ENCODE measurements at regions not wholly inside any gene's neighbourhood (a gene's known extent, or its start where the extent isn't known, plus 50 kb on each side); places are given as distances from the start of the nearest gene placed in this dataset.

DNA sequence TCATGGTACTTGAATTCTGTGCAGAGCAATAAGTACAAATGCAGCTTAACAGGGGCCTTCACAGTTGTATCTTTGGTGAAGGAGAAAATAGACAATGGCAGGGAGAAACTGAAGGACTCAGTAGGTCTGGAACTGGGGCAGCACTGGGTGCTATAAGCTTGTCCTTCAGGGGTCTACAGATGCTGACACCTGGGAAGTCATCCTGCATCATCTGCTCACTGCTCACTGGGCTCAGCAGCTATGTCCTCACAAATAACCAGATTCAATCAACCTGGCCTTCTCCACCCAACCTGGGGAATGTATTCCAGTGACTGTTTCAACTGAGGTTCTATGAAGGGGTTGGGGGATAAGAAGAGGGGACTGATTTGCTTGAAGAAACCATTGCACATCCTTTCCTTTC is 117.0 kb downstream of the ZNF280B start:
- no peak for DNase-seq (ENCODE audit: low read depth in 4 of 4, low spot score in 3 of 4)

DNA sequence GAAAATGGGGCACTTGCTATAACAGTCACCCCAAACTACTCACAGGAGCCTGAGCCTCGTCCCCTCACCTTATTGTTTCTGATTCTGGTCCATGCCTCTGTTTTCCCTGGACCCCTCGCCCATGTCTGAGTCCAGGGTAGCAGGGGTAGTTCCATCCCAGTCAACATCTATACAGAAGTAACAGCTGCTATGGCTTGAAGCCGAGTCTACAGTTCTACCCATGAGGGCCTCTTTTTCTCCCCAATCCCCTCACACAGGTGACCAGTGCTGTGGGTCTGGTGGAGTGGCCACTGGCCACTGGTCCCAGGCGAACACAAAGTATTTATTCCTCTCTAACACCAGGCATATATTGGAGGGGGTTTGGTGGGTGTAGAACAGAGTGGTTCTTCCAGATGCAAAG is 116.4 kb downstream of the ZNF280B start:
- DNase-seq (ENCODE audit: low read depth in 4 of 4, low spot score in 3 of 4): no peak

DNA sequence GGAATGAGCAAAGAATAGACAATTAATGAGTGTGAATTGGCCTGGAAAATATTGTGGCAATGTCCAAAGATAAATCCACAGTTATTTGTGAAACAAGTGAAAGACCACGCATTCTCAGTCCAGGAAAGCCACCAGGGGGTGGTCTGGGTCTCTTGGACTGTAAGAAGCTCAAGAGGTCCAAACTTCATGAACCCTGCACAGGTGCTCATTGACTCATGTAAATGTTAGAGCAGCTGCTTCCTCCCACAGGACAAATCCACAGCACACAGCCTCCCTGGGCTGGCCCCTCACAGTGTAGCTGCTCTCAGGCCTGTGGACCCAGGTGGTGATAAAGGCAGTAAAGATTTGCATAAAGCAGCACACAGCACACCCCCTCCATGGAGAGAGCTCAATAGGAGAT is 114.0 kb downstream of the ZNF280B start:
- DNase-seq (ENCODE audit: low read depth in 4 of 4, low spot score in 3 of 4): no peak

DNA sequence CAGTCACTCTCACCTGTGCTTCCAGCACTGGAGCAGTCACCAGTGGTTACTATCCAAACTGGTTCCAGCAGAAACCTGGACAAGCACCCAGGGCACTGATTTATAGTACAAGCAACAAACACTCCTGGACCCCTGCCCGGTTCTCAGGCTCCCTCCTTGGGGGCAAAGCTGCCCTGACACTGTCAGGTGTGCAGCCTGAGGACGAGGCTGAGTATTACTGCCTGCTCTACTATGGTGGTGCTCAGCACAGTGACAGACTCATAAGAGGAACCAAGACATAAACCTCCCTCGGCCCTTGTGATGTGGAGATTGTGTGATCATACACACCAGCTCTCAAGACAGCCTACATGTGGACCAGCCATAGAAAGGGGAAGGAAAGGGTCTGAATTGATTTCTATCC is 113.3 kb downstream of the ZNF280B start:
- no peak for DNase-seq (ENCODE audit: low read depth in 4 of 4, low spot score in 3 of 4)

DNA sequence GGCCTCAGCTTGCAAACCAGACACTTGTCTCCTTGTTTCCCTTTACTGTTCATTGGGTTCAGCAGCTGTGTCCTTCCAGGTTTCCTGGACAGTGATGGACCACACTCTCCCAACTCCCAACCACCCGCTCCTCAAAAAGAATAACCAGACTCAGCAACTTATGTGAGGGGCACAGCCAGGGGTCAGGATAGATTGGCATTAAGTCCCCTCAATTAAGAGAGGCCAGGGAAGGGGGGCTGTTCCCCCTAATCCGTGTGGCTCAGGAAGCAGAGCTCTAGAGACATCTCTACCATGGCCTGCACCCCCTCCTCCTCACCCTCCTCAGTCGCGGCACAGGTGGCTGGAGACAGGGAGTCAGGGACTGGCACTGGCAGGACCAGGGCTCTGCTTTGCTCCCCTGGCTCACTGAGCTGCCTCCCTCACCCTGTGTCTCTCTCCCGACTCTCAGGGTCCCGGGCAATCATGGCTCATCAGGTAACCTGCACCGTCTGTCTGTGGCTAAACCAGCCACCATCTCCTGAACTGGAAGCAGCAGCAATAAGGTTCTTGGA is 111.7 kb downstream of the ZNF280B start:
- no peak for DNase-seq (ENCODE audit: low read depth in 4 of 4, low spot score in 3 of 4)

DNA sequence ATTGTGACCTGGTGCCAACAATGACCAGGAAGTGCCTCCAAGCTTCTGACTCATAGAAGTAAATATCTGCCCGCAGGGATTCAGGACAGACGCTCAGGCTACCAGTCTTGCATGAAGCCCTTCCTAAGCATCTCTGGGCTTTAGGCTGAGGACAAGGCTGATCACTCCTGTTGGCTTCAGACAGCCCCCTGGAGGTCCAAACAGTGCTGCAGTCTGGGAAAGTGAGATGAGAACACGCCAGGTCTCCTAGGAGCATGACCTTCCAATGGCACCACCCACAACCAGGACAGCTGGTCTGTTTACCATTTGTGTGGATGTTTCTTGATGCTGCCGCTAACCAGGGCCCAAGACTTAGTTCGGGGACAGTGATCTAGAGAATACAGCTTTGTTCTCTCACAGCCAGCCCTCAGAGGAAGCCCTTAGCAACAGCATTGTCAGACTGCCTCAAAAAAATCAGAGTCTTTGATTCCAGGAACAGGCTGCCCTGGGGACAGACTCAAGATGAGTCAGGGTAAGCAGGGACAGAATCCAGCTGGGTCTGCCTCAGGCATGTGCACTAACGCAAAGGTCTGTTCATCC is 111.2 kb downstream of the ZNF280B start:
- DNase-seq (ENCODE audit: low read depth in 4 of 4, low spot score in 3 of 4): no peak

DNA sequence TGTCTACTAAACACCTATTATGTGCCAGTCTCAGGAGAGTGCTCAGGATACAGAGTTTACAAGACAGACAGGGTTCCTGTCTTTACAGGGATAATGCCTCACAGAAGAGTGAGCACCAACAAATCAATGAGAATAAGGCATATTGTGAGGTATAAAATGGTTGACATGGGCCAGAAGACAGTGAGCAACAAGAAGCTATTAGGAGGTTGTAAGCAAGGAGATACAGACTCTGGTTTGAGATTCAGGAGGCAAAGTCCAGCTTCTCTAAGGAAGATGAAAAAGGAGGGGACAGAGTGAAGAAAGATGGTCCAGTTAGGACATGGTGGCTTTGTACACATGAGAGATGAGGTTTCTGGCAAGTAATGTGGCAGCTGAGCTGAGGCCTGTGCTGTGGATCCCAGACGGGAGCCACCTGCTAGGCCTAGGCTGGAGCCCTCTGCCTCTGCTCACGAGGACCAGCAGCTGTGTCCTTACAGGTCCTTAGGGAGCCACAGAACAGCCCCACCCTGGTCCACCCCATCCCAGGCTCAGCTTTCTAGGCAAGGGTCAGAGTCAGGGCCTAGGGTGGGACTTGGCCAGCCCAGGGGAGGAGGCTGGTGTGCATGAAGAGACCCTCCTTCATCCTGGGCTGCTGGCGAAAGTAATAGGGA is 110.5 kb downstream of the ZNF280B start:
- DNase-seq (ENCODE audit: low read depth in 4 of 4, low spot score in 3 of 4): no peak

DNA sequence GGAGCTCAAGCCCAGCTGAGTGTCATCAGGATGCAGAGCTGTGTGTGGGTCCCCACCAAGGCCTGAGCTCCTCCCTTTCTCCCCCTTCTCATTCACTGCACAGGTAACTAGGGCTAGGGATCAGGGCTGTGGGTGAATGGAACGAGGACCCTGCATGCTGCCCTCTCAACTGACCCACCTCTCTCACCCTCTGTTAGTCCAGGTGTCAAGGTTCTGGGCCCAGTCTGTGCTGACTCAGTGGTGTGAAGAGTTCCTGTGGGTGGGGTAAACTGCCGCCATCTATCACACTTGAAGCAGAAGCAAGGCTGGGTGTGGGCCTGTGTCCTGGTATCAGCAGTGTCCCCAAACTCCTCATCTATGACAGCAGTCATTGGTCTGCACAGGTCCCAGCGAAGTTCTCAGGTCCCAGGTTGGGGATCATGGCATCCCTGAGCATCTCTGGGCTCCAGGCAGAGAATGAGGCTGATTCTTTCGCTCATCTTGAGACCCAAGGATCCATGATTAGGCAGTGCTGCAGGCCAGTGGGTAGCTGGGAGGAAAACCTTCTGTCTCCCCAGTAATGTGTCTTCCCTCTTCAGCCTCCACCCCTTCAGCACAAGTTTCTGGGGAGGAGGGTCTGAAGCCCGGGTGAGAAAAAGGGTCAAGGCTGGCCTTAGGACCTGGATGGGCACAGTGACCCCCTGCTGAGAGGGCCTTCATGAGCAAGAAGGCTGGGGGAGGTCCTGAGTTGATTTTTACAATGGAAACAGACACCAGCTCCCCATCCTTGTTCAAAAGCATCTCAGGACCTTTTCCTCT is 109.8 kb downstream of the ZNF280B start:
- no peak for DNase-seq (ENCODE audit: low read depth in 4 of 4, low spot score in 3 of 4)

DNA sequence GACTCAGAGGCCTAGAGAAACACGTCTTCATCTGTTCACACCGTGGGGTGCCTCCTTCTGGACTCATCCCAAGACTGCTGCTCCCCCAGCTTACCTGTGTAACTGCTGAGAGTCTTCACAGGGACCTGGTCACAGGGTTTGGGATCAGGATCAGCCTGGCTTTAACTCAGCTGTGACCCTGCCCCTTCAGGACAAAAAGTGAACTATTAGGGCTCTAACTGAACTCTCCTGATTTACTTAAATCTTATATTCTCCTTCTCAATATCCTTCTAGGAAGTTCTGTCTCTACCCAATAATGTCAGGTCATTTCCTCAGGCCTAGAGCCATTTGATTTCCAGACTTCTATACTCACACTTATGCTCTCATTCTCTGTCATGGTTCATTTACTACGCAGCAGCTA is 108.4 kb downstream of the ZNF280B start:
- DNase-seq (ENCODE audit: low read depth in 4 of 4, low spot score in 3 of 4): no peak

DNA sequence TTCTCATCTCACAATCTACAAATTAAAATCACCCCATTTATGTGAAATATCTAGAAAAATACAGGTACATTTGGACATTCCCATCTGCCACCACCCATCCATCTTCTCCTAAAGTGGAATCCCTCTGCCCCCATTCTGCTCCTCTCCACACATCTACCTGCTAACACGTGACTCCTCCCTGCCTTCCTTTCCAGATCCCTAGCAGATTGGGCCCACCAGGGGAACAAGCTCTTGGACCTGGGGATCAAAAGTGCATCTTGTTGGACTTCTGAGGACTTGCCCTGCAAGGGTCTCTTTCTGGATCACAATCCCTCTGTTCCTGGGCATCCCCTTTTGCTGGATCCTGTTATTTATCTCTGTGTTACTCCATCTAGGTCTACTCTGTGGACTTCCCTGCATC is 107.6 kb downstream of the ZNF280B start:
- DNase-seq (ENCODE audit: low read depth in 4 of 4, low spot score in 3 of 4): no peak

DNA sequence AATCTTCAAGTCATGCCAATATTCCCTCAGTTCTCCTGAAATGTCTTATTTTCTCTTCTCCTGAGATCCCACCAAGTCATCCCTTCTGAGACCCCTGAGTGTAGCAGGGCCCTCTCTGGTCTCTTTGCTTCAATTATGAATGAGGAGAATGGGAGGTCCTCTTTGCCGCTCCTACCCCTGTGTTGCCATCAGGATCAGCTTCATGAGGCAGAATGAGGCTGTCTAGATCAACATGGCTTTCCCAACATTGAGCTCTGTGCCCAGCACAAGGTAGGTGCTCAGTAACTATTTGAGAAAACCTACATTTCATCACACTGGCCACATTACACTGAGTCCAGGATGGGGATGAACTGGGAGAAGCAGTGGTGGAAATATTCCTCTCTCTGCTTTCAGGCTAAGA is 107.2 kb downstream of the ZNF280B start:
- DNase-seq (ENCODE audit: low read depth in 4 of 4, low spot score in 3 of 4): no peak

DNA sequence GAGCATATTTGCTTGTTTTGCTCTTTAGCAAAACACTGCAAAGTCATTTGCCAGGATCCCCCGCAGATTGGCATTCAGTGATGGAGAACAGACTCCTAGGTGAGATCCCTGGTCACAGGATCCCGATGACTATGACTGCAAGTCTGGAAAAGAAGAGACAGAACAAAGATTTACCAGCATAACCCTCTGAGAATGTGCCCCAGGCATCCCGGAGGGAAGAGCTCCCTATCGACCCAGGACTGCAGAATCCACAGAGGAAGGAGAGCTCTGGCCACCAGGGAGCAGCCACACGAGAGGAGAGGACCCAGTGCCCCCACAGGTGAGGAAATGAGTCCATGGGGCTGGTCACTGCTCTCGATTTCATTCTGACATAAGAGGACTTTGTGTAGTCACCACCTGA is 105.2 kb downstream of the ZNF280B start:
- DNase-seq (ENCODE audit: low read depth in 4 of 4, low spot score in 3 of 4): no peak

DNA sequence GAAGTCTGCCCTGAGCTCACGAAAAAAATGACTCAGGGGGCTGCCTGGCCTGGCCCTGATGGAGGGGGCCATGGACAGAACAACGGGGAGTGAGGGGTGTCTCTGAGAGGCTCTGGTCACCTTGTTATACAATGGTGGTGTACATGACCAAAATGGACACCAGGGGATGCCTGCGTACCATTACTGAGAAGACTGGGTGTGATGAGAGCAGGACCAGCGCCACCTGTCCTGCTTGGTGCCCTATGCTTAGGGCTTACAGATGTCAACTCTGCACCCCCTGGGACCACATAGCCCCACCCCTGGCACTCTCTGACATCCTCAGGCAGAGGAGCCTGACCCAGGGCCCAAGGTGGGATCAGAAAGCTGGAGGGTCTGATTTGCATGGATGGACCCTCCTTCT is 104.8 kb downstream of the ZNF280B start:
- no peak for DNase-seq (ENCODE audit: low read depth in 4 of 4, low spot score in 3 of 4)

DNA sequence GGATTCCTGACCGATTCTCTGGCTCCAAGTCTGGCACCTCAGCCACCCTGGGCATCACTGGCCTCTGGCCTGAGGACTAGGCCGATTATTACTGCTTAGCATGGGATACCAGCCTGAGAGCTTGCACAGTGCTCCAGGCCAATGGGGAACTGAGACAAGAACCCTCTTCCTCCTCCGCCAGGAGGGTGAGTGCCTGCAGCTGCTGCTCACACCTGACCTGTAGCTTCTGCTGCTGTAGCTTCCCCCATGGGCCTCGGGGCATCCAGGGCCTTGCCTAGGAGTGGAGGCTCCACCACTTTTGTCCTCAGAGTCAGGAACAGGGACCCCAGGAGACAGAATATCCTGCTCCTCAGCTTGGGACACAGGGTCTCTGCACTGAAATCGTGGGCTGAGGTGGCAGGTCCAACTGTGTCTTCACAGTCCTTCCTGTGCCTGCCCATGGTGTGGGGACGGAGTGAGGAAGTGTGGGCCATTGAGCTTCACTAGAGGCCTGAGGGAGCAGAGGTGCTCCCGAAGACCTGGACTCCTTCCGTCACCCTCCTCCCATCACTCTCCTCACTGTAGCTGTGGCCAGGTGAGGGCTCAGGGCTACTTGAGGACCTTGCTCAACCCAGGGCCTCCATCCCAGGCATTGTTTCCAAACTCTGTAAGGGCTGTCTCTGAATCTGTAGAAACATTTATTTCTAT is 103.8 kb downstream of the ZNF280B start:
- no peak for DNase-seq (ENCODE audit: low read depth in 4 of 4, low spot score in 3 of 4)

DNA sequence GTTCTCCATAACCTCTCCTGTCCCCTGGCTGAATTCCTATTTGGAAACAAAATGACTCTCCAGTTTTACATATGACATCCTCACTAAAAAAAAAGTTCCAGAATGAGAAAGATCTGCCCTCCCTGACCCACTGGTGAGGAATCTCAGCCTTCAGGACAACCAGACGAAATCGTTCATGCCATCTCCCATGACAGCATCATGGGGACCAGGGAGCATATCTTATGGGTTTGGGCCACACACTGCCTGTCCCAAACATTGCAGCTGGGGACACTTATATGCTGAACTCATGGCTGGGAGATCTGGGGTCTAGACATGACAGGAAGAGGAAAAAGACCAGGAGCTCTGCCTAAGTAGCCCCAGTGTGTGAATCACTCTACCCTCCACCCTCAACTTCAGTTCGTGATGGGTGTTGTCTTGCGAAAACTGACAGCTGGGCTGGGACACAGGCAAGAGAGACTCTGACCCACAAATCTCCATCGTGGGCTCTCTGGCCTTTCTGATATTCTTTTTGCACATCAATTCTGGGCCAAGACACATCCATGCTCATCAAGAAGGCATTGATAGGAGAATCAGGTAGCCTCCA is 102.0 kb downstream of the ZNF280B start:
- no peak for DNase-seq (ENCODE audit: low read depth in 4 of 4, low spot score in 3 of 4)

DNA sequence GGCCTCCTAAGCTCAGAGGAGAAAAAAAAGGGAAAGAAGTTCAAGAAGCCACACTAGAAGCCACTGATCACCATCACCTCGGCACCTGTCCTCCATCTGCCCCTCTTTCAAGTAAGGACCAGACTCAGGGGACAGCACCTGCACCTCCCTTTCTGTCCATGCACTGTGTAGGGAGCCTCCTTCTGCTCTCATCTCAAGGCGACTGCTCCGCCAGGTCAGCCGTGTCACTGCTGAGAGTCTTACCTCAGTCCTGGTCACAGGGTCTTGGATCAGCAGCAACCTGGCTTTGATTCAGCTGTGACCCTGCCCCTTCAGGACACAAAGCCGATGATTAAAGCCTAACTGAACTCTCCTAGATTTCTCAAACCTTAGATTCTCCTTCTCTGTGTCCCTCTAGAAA is 101.5 kb downstream of the ZNF280B start:
- DNase-seq (ENCODE audit: low read depth in 4 of 4, low spot score in 3 of 4): no peak

DNA sequence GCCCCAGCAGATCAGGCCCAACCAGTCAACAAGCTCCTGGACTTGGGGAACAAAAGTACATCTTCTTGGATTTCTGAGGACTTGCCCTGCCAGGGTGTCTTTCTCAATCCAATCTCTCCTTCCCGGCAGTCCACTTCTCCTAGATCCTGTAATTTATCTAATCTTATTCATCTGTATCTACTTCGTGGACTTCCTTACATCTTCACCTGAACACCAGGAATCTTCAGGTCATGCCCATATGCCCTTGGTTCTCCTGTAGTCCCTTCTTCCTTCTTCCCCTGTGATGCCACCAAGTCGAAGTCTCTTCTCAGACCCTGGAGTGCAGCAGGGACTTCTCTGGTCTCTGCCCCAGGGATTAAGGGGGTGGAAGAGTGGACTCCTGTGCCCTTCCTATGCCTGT is 100.3 kb downstream of the ZNF280B start:
- no peak for DNase-seq (ENCODE audit: low read depth in 4 of 4, low spot score in 3 of 4)

DNA sequence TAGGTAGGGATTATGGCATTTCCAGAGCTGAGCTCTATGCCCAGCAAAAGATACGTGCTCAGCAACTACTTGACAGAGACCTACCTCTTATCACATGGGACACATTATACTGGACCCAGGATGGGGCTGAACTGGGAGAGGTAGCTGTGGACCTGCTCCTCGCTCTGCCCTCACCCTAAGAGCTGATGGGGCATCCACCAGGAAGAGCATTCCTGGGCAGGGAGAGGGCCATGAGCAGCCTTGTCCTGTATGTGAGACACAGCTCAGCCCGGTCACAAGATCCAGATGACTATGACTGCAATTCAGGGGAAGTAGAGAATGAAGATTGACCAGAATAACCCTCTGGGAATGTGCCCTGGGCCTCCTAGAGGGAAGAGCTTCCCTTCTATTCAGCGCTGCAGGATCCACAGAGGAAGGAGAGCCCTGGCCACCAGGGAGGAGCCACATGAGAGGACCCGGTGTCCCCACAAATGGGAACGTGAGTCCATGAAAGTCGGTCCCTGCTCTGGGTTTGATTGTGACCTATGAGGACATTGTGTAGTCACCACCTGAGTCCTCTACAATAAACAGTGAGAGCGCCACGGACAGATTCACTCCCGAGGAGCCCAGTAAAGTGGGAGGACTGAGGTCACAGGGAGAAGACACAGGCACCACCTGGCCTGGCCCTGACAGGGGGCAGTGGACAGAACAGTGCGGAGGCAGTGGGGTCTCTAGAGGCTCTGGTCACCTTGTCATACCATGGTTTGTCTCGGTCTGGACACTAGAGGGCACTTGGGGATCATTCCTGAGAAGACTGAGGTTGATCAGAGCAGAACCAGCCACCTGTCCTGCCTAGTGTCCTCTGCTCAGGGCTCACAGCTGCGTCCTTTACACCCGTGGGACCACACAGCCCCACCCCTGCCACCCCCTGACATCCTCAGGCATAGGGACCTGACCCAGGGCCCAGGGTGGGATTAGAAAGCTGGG is 99.5 kb downstream of the ZNF280B start:
- no peak for DNase-seq (ENCODE audit: low read depth in 4 of 4, low spot score in 3 of 4)

DNA sequence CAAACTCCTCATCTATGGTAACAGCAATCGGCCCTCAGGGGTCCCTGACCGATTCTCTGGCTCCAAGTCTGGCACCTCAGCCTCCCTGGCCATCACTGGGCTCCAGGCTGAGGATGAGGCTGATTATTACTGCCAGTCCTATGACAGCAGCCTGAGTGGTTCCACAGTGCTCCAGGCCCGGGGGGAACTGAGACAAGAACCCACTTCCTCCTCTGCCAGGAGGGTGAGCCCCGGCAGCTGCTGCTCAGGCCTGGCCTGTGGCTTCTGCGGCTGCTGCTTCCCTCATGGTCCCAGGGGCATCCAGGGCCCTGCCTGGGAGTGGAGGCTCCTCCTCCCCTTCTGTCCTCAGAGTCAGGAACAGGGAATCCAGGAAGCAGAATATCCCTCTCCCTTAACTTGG is 98.4 kb downstream of the ZNF280B start:
- DNase-seq (ENCODE audit: low read depth in 4 of 4, low spot score in 3 of 4): no peak

DNA sequence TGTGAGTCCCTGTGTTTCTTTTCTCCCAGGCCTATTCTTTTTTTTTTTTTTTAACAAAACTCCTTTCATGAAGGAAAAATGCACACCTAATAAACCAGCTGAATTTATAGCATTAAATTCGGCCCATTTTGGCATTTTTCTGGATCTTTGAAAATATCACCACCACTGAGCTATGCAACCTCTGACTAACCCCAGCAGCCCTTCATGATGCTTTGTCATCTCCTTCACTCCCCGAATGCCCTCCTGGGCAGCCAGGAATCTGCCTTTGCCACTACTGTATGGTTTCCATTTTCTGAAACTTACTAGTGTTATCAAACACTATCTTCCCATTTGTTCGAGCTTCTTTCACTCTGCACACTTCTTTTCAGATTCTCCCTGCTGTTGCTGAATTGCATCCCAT is 97.9 kb downstream of the ZNF280B start:
- DNase-seq (ENCODE audit: low read depth in 4 of 4, low spot score in 3 of 4): no peak
